Right lobe of liver (tissue), 6 donors: ENCODE measurements at regions not wholly inside any gene's neighbourhood (a gene's known extent, or its start where the extent isn't known, plus 50 kb on each side); places are given as distances from the start of the nearest gene placed in this dataset.
"Not testable (repeated sequence)": the region's sequence is repeated elsewhere in the genome, so short reads cannot be mapped to it uniquely, and the experiment has no call there.

Source experiments
- ATAC-seq, 4 donors: fragments of 200-7000 bp; cut with Tn5 transposase; one replicate each; pipeline ENCODE4 v1.9.1; 2020; ENCODE audit warnings: mild to moderate bottlenecking in 4 of 4, moderate library complexity in 4 of 4
- DNase-seq, 3 donors: peaks; one replicate each; pipeline ENCODE4 v3.0.0-alpha.2; 2020
- H3K27ac ChIP-seq, 3 donors: fragments of 200-600 bp; one replicate each; pipeline ENCODE4 v1.8.0; 2022
- H3K27me3 ChIP-seq, 2 donors: fragments of 200-600 bp; one replicate each; pipeline ENCODE4 v1.8.0; 2022
- H3K36me3 ChIP-seq, 4 donors: fragments of 200-600 bp; sonication (generic) in 1 of 4; one replicate each; pipeline versions ENCODE4 v1.5.1 to v1.8.0; 2017 to 2022; ENCODE audit warnings: control low read depth in 1 of 4
- H3K4me1 ChIP-seq, 4 donors: fragments of 200-600 bp; sonication (generic) in 1 of 4; one replicate each; pipeline versions ENCODE4 v1.5.1 to v1.8.0; 2017 to 2022; ENCODE audit warnings: control low read depth in 1 of 4
- H3K4me3 ChIP-seq, 3 donors: fragments of 200-600 bp; one replicate each; pipeline ENCODE4 v1.8.0; 2022
- H3K9me3 ChIP-seq, 4 donors: fragments of 200-600 bp; sonication (generic) in 1 of 4; one replicate each; pipeline versions ENCODE4 v1.5.1 to v1.8.0; 2017 to 2022; ENCODE audit warnings: control low read depth in 1 of 4
- POLR2A ChIP-seq: fragments of 450-650 bp; IDR thresholded peaks from one replicate; pipeline ENCODE4 v1.6.1; 2017; ENCODE audit warnings: antibody characterized with exemption, mild to moderate bottlenecking
- WGBS: methylation state at CpG from one replicate; pipeline ENCODE4 v1.1.6; 2018; ENCODE audit warnings: low coverage, low lambda C conversion rate; ENCODE audit not compliant: insufficient coverage; ENCODE audit errors: missing lambda C conversion rate; 5-methylcytosine and 5-hydroxymethylcytosine counted together
- intact Hi-C, 2 donors: fragments of 100-400 bp; cut with DNase I; formaldehyde crosslinking; loops; one replicate each; pipeline versions ENCODE4 v1.11.2 to v1.14.1; 2022
- TF ChIP-seq, protein P1 (sequence below), 4 donors: fragments of 200-600 bp in 3 of 4; fragments of 450-650 bp in 1 of 4; IDR thresholded peaks; one replicate each; pipeline versions ENCODE4 v1.5.1 to v1.8.0; 2016 to 2022; ENCODE audit warnings: antibody characterized with exemption in 4 of 4, mild to moderate bottlenecking in 2 of 4
- donor health status: DM: no; HTN: yes; CAD: no.
- donor health status: DM: no; HTN: no; CAD: no.
- donor health status: DM: no; HTN: no; CAD: no.
- donor health status: DM: no; HTN: yes; CAD: no.
- donor health status: DM: no; HTN: yes; CAD: no.

DNA sequence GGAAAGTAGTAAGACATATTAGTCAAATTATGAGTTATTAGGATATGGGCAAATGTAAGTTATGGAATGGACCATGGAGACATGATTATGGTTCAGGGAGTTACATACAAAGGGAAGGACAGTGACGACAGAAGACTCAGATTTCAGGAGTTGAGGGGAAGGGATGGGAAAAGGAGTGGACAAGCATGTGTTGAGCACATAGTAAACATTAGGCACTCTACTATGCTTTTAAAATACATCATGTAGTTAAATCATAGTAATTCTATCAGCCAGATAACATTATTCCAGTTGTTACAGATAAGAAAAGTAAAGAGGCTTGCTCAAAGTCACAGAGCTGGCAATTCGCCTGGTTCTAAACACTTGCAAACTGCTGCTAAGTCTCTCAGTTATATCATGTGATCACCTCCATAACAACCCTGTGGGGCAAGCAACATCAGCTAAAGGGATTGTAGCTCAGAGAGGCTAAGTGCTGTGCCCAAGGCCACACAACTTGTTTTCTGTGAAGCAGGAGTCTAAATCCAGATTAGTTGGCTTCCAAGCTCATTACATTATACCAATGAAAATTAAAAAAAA is 115.2 kb upstream of the MDFIC start:
- TF ChIP-seq, protein P1, sequence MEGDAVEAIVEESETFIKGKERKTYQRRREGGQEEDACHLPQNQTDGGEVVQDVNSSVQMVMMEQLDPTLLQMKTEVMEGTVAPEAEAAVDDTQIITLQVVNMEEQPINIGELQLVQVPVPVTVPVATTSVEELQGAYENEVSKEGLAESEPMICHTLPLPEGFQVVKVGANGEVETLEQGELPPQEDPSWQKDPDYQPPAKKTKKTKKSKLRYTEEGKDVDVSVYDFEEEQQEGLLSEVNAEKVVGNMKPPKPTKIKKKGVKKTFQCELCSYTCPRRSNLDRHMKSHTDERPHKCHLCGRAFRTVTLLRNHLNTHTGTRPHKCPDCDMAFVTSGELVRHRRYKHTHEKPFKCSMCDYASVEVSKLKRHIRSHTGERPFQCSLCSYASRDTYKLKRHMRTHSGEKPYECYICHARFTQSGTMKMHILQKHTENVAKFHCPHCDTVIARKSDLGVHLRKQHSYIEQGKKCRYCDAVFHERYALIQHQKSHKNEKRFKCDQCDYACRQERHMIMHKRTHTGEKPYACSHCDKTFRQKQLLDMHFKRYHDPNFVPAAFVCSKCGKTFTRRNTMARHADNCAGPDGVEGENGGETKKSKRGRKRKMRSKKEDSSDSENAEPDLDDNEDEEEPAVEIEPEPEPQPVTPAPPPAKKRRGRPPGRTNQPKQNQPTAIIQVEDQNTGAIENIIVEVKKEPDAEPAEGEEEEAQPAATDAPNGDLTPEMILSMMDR (IDR thresholded peaks at IDR 0.05) = no peak
- TF ChIP-seq POLR2A = no peak

DNA sequence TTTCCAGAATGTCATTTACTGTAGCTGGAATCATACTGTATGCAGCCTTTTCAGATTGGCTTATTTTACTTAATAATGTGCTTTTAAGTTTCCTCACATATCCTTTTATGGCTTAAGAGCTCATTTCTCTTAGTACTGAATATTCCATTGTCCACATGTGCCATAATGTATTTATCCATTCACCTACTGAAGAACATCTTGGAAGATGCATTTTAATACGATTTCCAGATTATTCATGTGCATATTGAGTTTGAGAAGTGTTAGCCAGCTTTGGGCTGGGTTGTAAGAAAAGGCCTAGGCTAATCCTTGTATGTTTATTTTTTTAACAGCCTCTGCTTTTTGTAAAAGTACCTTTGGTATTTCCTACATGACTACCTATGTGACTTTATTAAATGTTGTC is 109.3 kb upstream of the MDFIC start:
- no peak for DNase-seq

More for the DNA sequence above, 115.2 kb upstream of the MDFIC start:
- Histone ChIP-seq H3K27me3 (no peaks in the 10 kb centered on the region), H3K9me3 (no peaks in the 10 kb centered on the region), H3K36me3 (no peaks in the 10 kb centered on the region), H3K27ac (no peak overlapping the region), H3K4me3 (no peak overlapping the region), H3K4me1 (no peaks in the 10 kb centered on the region)
- no peak for ATAC-seq
- WGBS = 64% methylated on average over 2 of the region's 2 CpGs
- intact Hi-C loops = no loop called here
- no peak for DNase-seq

DNA sequence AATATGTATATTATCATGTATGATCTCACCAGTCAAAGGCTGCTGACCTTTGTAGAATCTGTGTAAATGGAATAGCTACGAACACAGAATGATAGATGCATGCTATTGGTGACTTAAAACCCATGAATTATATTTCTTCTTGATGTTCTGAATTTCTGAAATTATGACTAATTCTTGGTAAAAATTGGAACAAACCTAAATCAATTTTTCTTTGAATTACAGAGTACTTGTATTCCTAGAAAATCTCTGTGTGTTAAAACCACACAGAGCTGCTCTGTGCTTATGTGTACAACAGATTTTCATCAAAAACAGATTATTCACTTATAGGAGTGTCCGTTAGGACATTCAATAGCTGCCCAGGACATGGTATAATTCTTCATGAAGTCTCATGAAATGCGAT is 108.3 kb upstream of the MDFIC start:
- 67% methylated on average over 3 of the region's 3 CpGs for WGBS
- intact Hi-C loops = no loop called here
- Histone ChIP-seq H3K4me1 (no peaks in the 10 kb centered on the region), H3K36me3 (no peaks in the 10 kb centered on the region), H3K27me3 (no peaks in the 10 kb centered on the region), H3K27ac (no peak overlapping the region), H3K9me3 (no peaks in the 10 kb centered on the region), H3K4me3 (no peak overlapping the region)
- DNase-seq = no peak
- no peak for ATAC-seq
- TF ChIP-seq POLR2A = no peak
- TF ChIP-seq, protein P1 (IDR thresholded peaks at IDR 0.05) = no peak

More for the DNA sequence above, 109.3 kb upstream of the MDFIC start:
- no peak for ATAC-seq
- no peaks in the 10 kb centered on the region for H3K4me1 ChIP-seq
- 50% methylated on average over 1 of the region's 1 CpG for whole genome bisulfite sequencing
- intact Hi-C loops = no loop called here
- TF ChIP-seq, protein P1 (IDR thresholded peaks at IDR 0.05) = no peak
- TF ChIP-seq POLR2A = no peak
- H3K36me3 ChIP-seq = no peaks in the 10 kb centered on the region
- H3K27me3 ChIP-seq = no peaks in the 10 kb centered on the region
- no peaks in the 10 kb centered on the region for H3K9me3 ChIP-seq
- no peak overlapping the region for H3K4me3 ChIP-seq
- no peak overlapping the region for H3K27ac ChIP-seq

DNA sequence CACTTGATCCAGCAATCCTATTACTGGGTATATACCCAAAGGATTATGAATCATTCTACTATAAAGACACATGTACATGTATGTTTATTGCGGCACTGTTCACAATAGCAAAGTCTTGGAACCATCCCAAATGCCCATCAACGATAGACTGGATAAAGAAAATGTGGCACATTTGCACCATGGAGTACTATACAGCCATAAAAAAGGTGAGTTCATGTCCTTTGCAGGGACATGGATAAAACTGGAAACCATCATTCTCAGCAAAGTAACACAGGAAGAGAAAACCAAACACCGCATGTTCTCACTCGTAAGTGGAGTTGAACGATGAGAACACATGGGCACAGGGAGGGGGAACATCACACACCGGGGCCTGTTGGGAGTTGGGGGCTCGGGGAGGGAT is 104.9 kb upstream of the MDFIC start:
- H3K4me1 ChIP-seq, intact Hi-C loops, H3K27me3 ChIP-seq, H3K9me3 ChIP-seq, H3K36me3 ChIP-seq, ATAC-seq, DNase-seq, H3K27ac ChIP-seq, H3K4me3 ChIP-seq: not testable (repeated sequence)
- WGBS = 84% methylated on average over 7 of the region's 7 CpGs

DNA sequence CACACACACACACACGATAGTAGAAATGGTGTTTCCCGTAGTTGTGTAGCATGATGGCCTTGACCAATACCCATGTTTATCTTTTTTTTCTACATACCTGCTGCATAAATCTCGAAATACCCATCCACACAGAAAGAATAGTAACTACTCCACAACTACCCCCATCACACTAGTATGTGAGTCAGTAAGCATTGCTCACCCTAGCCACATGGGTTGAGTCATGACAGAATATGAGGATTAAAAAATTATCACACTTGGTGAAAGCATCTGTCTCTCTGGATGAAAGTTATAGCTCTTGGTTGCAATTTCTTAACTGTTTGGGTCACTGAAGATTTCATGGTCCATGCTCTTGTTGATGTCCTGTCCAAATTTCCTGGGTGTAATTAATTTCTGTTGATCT is 103.4 kb upstream of the MDFIC start:
- WGBS = 45% methylated on average over 1 of the region's 3 CpGs

More for the DNA sequence above, 103.4 kb upstream of the MDFIC start:
- Histone ChIP-seq H3K4me1 (no peaks in the 10 kb centered on the region), H3K4me3 (no peak overlapping the region), H3K27me3 (no peaks in the 10 kb centered on the region), H3K9me3 (no peaks in the 10 kb centered on the region), H3K27ac (no peak overlapping the region), H3K36me3 (no peaks in the 10 kb centered on the region)
- no peak for ATAC-seq
- intact Hi-C loops = no loop called here
- no peak for DNase-seq
- TF ChIP-seq, protein P1 (IDR thresholded peaks at IDR 0.05) = no peak
- no peak for TF ChIP-seq POLR2A
